ENCODE measurements at regions not wholly inside any gene's neighbourhood (a gene's known extent, or its start where the extent isn't known, plus 50 kb on each side); places are given as distances from the start of the nearest gene placed in this dataset.

DNA sequence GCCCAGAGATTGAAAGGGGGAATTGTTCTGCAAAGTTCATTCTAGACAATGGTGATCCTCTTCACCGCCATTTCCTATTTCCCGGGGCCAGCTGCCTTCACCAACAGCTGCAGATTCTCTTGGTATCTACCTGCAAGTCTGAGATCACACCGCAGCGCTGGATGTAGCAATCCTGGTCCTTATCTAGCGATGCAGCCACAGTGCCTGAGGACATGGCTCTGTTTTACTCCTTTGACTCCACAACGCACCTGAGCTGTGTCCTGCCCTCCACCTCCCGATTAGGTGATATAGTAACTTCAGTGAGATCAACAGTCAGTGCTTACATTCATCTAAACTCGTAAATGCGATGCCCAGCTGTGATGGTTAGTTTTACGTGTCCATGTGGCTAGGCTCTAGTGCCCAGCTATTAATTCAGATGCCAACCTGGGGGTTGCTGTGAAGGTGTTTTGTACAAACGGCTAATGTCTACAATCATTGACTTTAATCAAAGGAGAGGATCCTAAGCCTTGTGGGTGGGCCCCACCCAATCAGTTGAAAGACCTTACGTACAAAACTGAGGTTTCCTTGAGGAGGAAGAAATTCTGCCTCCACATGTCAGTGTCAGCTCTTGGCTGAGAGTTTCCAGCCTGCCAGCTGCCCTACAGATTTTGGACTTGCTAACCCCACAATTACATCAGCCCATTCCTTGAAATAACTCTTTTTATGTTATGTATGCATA, 189.8 kb downstream of the SH3BP4 start:
- TF ChIP-seq POLR2A (IDR thresholded peaks at IDR 0.05; ENCODE audit: low read depth, low read length), result no peak
- Histone ChIP-seq H3K27me3 (ENCODE audit: control insufficient read depth in 2 of 2, insufficient read depth in 2 of 2, low read length in 2 of 2) (no peaks in the 10 kb centered on the region), H3K4me3 (replicated peaks in 1 of 3; ENCODE audit: insufficient read depth in 1 of 3, low read depth in 1 of 3, low read length in 3 of 3) (no peak overlapping the region), H3K79me2 (ENCODE audit: control insufficient read depth, insufficient read depth, low read length) (no peaks in the 10 kb centered on the region), H3K36me3 (ENCODE audit: control insufficient read depth in 2 of 2, extremely low read depth in 1 of 2, insufficient read depth in 2 of 2, low read length in 2 of 2) (no peaks in the 10 kb centered on the region), H3K9me1 (replicated peaks; ENCODE audit: control insufficient read depth, extremely low read depth, insufficient read depth, low read length) (no peaks in the 10 kb centered on the region), H3K4me1 (ENCODE audit: control insufficient read depth, extremely low read depth, insufficient read depth, low read length) (no peaks in the 10 kb centered on the region), H3K9ac (replicated peaks; ENCODE audit: extremely low read depth, insufficient read depth, low read length) (no peak overlapping the region), H3K27ac (ENCODE audit: insufficient read depth, low read depth, low read length) (no peak overlapping the region), H3K9me3 (replicated peaks; ENCODE audit: control insufficient read depth, insufficient read depth, low read length) (no peaks in the 10 kb centered on the region), H2AFZ (ENCODE audit: low read depth, low read length) (no peak overlapping the region), H4K20me1 (replicated peaks; ENCODE audit: control insufficient read depth, extremely low read depth, insufficient read depth, low read length) (no peaks in the 10 kb centered on the region), H3K4me2 (ENCODE audit: insufficient read depth, low read length) (no peak overlapping the region)
- BruUV-seq (replicated peaks), result no TSS peak
- CTCF ChIA-PET, result interaction anchor here (3.0 to 13.1 kb wide), 2 partner anchors 452 to 605 kb away, joined by 11 to 289 read pairs; no protein-coding TSS in a partner anchor
- DNase-seq (ENCODE audit: low read depth, low spot score) (no peak), FAIRE-seq (no peak)
- dilution Hi-C loops (cut with MboI; ENCODE audit: extremely low pct_ligation_motif_present, low sequenced_read_pairs) (no loop called here), intact Hi-C loops (cut with micrococcal nuclease) (no loop called here)
- POLR2A ChIA-PET, result no interaction called here

DNA sequence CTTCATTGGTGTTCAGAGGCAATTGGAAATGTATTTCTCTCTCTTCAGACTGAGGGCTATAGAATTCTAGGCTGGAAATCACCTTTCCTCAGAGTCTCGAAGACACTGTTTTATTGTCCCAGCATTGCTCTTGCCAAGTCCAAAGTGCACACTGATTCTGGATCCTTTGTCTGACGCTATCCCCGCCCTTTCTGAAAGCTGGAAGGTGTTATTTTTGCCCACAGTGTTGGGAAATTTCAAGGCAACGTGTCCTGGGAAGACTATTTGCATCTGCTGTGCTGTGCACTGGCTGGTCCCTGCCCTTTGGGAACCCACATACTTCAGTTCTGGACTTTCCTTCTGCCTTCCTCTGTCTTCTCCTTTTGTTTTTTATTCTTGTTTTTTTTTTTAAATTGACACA, 190.8 kb downstream of the SH3BP4 start:
- no peaks in the 10 kb centered on the region for H3K36me3 ChIP-seq (ENCODE audit: control insufficient read depth in 2 of 2, extremely low read depth in 1 of 2, insufficient read depth in 2 of 2, low read length in 2 of 2)
- no peak overlapping the region for H3K27ac ChIP-seq (ENCODE audit: insufficient read depth, low read depth, low read length)
- DNase-seq (ENCODE audit: low read depth, low spot score), result no peak
- no peak for FAIRE-seq
- TF ChIP-seq POLR2A (IDR thresholded peaks at IDR 0.05; ENCODE audit: low read depth, low read length) (no peak), GATA2 (IDR thresholded peaks at IDR 0.05; ENCODE audit: insufficient read depth, insufficient read length, low read depth, low read length) (no peak), MYC (IDR thresholded peaks at IDR 0.05; ENCODE audit: low read depth, low read length) (no peak), EZH2 (IDR thresholded peaks at IDR 0.05; ENCODE audit: borderline replicate concordance, low read depth, low read length, severe bottlenecking) (no peak), JUN (IDR thresholded peaks at IDR 0.05; ENCODE audit: borderline replicate concordance, insufficient read depth, insufficient read length, low read depth) (no peak), POLR2AphosphoS5 (IDR thresholded peaks at IDR 0.05; ENCODE audit: insufficient read depth, low read depth, low read length) (no peak), FOS (IDR thresholded peaks at IDR 0.05; ENCODE audit: borderline replicate concordance, insufficient read depth, low read length) (no peak)
- TF ChIP-seq, protein P1, sequence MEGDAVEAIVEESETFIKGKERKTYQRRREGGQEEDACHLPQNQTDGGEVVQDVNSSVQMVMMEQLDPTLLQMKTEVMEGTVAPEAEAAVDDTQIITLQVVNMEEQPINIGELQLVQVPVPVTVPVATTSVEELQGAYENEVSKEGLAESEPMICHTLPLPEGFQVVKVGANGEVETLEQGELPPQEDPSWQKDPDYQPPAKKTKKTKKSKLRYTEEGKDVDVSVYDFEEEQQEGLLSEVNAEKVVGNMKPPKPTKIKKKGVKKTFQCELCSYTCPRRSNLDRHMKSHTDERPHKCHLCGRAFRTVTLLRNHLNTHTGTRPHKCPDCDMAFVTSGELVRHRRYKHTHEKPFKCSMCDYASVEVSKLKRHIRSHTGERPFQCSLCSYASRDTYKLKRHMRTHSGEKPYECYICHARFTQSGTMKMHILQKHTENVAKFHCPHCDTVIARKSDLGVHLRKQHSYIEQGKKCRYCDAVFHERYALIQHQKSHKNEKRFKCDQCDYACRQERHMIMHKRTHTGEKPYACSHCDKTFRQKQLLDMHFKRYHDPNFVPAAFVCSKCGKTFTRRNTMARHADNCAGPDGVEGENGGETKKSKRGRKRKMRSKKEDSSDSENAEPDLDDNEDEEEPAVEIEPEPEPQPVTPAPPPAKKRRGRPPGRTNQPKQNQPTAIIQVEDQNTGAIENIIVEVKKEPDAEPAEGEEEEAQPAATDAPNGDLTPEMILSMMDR (IDR thresholded peaks at IDR 0.05; ENCODE audit: extremely low read depth in 1 of 2, insufficient read depth in 1 of 2, low read depth in 1 of 2, low read length in 2 of 2), result no peak
- TF ChIP-seq, protein P2, sequence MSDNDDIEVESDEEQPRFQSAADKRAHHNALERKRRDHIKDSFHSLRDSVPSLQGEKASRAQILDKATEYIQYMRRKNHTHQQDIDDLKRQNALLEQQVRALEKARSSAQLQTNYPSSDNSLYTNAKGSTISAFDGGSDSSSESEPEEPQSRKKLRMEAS (IDR thresholded peaks at IDR 0.05; ENCODE audit: insufficient read depth, insufficient read length), result no peak
- H4K20me1 ChIP-seq (replicated peaks; ENCODE audit: control insufficient read depth, extremely low read depth, insufficient read depth, low read length), result no peaks in the 10 kb centered on the region
- H3K9me3 ChIP-seq (replicated peaks; ENCODE audit: control insufficient read depth, insufficient read depth, low read length), result no peaks in the 10 kb centered on the region
- H3K79me2 ChIP-seq (ENCODE audit: control insufficient read depth, insufficient read depth, low read length), result no peaks in the 10 kb centered on the region
- H3K9me1 ChIP-seq (replicated peaks; ENCODE audit: control insufficient read depth, extremely low read depth, insufficient read depth, low read length), result no peaks in the 10 kb centered on the region
- dilution Hi-C loops (cut with MboI; ENCODE audit: extremely low pct_ligation_motif_present, low sequenced_read_pairs), result no loop called here
- BruUV-seq (replicated peaks), result no TSS peak
- POLR2A ChIA-PET, result no interaction called here
- H3K4me1 ChIP-seq (ENCODE audit: control insufficient read depth, extremely low read depth, insufficient read depth, low read length), result no peaks in the 10 kb centered on the region
- no peaks in the 10 kb centered on the region for H3K27me3 ChIP-seq (ENCODE audit: control insufficient read depth in 2 of 2, insufficient read depth in 2 of 2, low read length in 2 of 2)
- no peak overlapping the region for H3K4me3 ChIP-seq (replicated peaks in 1 of 3; ENCODE audit: insufficient read depth in 1 of 3, low read depth in 1 of 3, low read length in 3 of 3)
- no peak overlapping the region for H2AFZ ChIP-seq (ENCODE audit: low read depth, low read length)
- H3K9ac ChIP-seq (replicated peaks; ENCODE audit: extremely low read depth, insufficient read depth, low read length), result no peak overlapping the region
- intact Hi-C loops (cut with micrococcal nuclease), result no loop called here
- H3K4me2 ChIP-seq (ENCODE audit: insufficient read depth, low read length), result no peak overlapping the region
- CTCF ChIA-PET, result interaction anchor here (1.0 to 3.0 kb wide), 3 partner anchors 25 to 604 kb away, joined by 3 to 11 read pairs (median 9); no protein-coding TSS in a partner anchor
